Brain microvascular endothelial cell (primary cell): ENCODE measurements at regions not wholly inside any gene's neighbourhood (a gene's known extent, or its start where the extent isn't known, plus 50 kb on each side); places are given as distances from the start of the nearest gene placed in this dataset.
"Not testable (repeated sequence)": the region's sequence is repeated elsewhere in the genome, so short reads cannot be mapped to it uniquely, and the experiment has no call there.

Source experiments
- DNase-seq: peaks from one replicate; pipeline ENCODE4 v3.0.0-alpha.2; 2020
- H3K27ac ChIP-seq: fragments of 250-450 bp; sonication (Bioruptor Pico); 2 replicates; pipeline ENCODE4 v1.5.1; 2020; ENCODE audit warnings: mild to moderate bottlenecking, moderate library complexity
- H3K27me3 ChIP-seq: fragments of 250-450 bp; sonication (Bioruptor Pico); replicated peaks from 2 replicates; pipeline ENCODE4 v1.5.1; 2020; ENCODE audit warnings: mild to moderate bottlenecking
- H3K36me3 ChIP-seq: fragments of 250-450 bp; sonication (Bioruptor Pico); replicated peaks from 2 replicates; pipeline ENCODE4 v1.5.1; 2020; ENCODE audit warnings: mild to moderate bottlenecking
- H3K4me3 ChIP-seq: 2 replicates; pipeline ENCODE4 v1.5.1; 2011; ENCODE audit warnings: low read depth, mild to moderate bottlenecking, control low read depth, low read length, moderate library complexity
- CTCF ChIP-seq: IDR thresholded peaks from 2 replicates; pipeline ENCODE4 v1.5.1; 2011; ENCODE audit warnings: low read depth, mild to moderate bottlenecking, moderate library complexity, low read length, control low read depth, inconsistent platforms; ENCODE audit errors: missing control alignments
- in situ Hi-C: cut with HindIII; loops from 2 replicates; pipeline ENCODE4 v1.10.0; 2017; ENCODE audit warnings: low sequenced_read_pairs, low pct_ligation_motif_present

GRCh38 chr15:20124668-20125067, 416.9 kb downstream of the GOLGA6L6 start:
- H3K4me3 ChIP-seq, H3K36me3 ChIP-seq, DNase-seq, H3K27me3 ChIP-seq, in situ Hi-C loops, H3K27ac ChIP-seq: not testable (repeated sequence)

GRCh38 chr15:20106026-20106425, 435.6 kb downstream of the GOLGA6L6 start:
- Histone ChIP-seq H3K36me3 (no peaks in the 10 kb centered on the region), H3K27me3 (no peaks in the 10 kb centered on the region), H3K27ac (no peak overlapping the region), H3K4me3 (no peak overlapping the region)
- DNase-seq, result no peak
- in situ Hi-C loops, result no loop called here
- no peak for TF ChIP-seq CTCF

DNA sequence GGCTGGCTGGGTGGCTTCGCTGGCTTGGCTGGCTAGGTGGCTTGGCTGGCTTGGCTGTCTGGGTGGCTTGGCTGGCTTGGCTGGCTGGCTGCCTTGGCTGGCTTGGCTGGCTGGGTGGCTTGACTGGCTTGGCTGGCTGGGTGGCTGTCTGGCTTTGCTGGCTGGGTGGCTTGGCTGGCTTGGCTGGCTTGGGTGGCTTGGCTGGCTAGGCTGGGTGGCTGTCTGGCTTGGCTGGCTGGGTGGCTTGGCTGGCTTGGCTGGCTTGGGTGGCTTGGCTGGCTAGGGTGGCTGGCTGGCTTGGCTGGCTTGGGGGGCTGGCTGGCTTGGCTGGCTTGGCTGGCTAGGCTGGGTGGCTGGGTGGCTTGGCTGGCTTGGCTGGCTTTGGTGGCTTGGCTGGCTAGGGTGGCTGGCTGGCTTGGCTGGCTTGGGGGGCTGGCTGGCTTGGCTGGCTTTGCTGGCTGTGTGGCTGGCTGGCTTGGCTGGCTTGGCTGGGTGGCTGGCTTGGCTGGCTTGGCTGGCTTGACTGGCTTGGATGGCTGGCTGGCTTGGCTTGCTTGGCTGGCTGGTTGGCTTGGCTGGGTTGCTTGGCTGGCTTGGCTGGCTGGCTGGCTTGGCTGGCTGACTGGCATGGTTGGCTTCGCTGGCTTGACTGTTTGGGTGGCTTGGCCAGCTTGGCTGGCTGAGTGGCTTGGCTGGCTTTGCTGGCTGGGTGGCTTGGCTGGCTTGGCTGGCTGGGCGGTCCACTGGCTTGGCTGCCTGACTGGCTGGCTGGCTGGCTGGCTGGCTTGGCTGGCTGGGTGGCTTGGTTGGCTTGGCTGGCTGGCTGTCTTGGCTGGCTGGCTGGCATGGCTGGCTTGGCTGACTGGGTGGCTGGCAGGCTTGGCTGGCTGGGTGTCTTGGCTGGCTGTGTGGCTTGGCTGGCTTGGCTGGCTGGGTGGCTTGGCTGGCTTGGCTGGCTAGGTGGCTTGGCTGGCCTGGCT, 436.3 kb downstream of the GOLGA6L6 start:
- in situ Hi-C loops, DNase-seq, H3K4me3 ChIP-seq, H3K27ac ChIP-seq, H3K27me3 ChIP-seq, H3K36me3 ChIP-seq: not testable (repeated sequence)

DNA sequence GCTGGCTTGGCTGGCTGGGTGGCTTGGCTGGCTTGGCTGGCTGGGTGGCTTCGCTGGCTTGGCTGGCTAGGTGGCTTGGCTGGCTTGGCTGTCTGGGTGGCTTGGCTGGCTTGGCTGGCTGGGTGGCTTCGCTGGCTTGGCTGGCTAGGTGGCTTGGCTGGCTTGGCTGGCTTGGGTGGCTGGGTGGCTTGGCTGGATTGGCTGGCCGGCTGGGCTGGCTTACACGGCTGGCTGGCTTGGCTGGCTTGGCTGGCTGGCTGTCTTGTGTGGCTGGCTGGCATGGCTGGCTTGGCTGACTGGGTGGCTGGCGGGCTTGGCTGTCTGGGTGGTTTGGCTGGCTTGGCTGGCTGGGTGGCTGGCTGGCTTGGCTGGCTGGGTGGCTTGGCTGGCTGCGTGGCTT, 437.0 kb downstream of the GOLGA6L6 start:
- H3K36me3 ChIP-seq, in situ Hi-C loops, H3K27me3 ChIP-seq, H3K4me3 ChIP-seq, DNase-seq, H3K27ac ChIP-seq: not testable (repeated sequence)

DNA sequence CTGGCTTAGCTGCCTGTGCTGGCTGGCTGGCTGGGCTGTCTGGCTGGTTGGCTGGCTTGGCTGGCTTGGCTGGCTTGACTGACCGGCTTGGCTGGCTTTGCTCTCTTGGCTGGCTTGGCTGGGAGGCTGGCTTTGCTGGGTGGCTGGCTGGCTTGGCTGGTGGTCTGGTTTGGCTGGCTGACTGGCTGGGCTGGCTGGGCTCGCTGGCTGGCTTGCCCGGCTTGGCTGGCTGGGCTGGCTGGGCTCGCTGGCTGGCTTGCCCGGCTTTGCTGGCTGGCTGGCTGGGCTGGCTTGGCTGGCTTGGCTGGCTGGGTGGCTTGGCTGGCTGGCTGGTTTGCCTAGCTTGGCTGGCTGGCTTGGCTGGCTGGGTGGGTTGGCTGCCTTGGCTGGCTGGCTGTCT, 438.7 kb downstream of the GOLGA6L6 start:
- in situ Hi-C loops, DNase-seq, H3K36me3 ChIP-seq, H3K27me3 ChIP-seq, H3K27ac ChIP-seq, H3K4me3 ChIP-seq: not testable (repeated sequence)

- H3K36me3 ChIP-seq, in situ Hi-C loops, DNase-seq, H3K27ac ChIP-seq, H3K27me3 ChIP-seq, H3K4me3 ChIP-seq: not testable (repeated sequence)
Observed at GRCh38 chr15:20102209-20102608, 439.4 kb downstream of the GOLGA6L6 start.

DNA sequence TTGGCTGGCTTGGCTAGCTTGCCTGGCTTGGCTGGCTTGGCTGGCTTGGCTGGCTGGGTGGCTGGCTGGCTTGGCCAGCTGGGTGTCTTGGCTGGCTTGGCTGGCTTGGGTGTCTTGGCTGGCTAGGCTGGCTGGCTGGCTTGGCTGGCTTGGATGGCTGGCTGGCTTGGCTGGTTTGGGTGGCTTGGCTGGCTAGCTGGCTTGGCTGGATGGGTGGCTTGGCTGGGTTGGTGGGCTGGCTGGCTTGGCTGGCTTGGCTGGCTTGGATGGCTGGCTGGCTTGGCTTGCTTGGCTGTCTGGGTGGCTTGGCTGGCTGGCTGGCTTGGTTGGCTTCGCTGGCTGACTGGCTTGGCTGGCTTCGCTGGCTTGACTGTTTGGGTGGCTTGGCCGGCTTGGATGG, 440.3 kb downstream of the GOLGA6L6 start:
- H3K27ac ChIP-seq, H3K27me3 ChIP-seq, H3K4me3 ChIP-seq, DNase-seq, in situ Hi-C loops, H3K36me3 ChIP-seq: not testable (repeated sequence)

DNA sequence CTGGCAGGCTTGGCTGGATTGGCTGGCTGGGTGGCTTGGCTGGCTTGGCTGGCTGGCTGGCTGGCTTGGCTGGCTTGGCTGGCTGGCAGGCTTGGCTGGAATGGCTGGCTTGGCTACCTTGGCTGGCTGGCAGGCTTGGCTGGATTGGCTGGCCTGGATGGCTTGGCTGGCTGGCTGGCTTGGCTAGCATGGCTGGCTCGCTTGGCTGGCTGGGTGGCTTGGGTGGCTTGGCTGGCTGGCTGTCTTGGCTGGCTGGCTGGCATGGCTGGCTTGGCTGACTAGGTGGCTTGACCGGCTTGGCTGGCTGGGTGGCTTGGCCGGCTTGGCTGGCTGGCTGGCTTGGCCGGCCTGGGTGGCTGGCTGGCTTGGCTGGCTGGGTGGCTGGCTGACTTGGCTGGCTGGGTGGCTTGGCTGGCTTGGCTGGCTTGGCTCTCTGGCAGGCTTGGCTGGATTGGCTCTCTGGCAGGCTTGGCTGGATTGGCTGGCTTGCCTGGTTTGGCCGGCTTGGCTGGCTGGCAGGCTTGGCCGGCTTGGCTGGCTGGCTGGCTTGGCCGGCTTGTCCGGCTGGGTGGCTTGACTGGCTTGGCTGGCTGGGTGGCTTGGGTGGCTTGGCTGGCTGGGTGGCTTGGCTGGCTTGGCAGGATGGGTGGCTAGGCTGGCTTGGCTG, 440.9 kb downstream of the GOLGA6L6 start:
- DNase-seq, H3K27ac ChIP-seq, H3K36me3 ChIP-seq, in situ Hi-C loops, H3K4me3 ChIP-seq, H3K27me3 ChIP-seq: not testable (repeated sequence)

DNA sequence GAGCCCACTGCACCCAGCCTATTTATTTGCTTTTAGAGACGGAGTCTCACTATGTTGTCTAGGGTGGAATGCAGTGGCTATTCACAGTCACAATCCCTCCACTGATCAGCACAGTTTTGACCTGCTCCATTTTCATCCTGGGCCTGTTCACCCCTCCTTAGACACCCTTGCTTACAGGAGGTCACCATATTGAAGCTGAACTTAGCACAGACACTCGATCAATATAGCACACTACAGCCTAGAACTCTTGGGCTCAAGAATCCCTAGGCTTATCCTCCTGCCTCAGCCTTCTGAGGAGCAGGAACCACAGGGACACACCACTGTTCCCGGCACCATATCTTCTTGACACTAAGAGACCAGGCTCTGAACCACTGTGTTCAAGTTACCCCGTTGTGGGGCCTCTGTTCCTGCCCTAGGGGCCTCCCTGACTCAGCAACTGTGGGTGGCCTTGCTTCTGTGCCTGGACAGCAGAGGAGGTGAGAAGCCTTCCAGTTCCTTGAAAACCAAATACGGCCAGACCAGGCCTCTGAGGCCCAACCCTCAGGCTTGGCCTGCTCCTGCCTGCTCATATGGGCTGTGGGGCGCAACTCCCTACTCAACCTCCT, 445.8 kb downstream of the GOLGA6L6 start:
- H3K36me3 ChIP-seq, H3K4me3 ChIP-seq, in situ Hi-C loops, H3K27ac ChIP-seq, H3K27me3 ChIP-seq, DNase-seq: not testable (repeated sequence)

DNA sequence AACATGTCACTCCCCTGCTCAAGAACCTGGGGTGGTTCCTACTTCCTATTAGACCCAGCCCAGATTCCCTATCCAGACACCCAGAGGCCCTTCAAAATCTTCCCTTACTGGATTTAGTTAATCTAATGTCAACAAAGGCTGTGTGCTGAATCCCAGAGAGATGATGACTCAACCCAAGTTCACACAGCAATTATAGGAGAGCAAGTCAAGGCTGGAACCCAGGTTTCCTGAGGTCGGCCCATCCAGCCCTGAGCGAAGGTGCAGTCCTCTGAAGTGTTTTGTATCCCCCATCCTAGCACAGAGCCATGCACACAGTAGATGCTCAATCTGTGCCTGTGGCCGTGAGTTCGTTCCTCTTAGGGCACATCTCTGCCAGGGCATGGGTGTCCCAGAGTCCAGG, 452.1 kb downstream of the GOLGA6L6 start:
- H3K27ac ChIP-seq, H3K4me3 ChIP-seq, in situ Hi-C loops, H3K27me3 ChIP-seq, DNase-seq, H3K36me3 ChIP-seq: not testable (repeated sequence)

- H3K27ac ChIP-seq, H3K36me3 ChIP-seq, H3K27me3 ChIP-seq, DNase-seq, H3K4me3 ChIP-seq, in situ Hi-C loops: not testable (repeated sequence)
Observed at GRCh38 chr15:20084026-20084425, 457.6 kb downstream of the GOLGA6L6 start.

- H3K4me3 ChIP-seq, H3K27me3 ChIP-seq, in situ Hi-C loops, H3K27ac ChIP-seq, H3K36me3 ChIP-seq, DNase-seq: not testable (repeated sequence)
Observed at GRCh38 chr15:20074082-20074481, 467.5 kb downstream of the GOLGA6L6 start.

GRCh38 chr15:20069043-20069442, 472.6 kb downstream of the GOLGA6L6 start:
- H3K4me3 ChIP-seq, DNase-seq, H3K36me3 ChIP-seq, H3K27ac ChIP-seq, in situ Hi-C loops, H3K27me3 ChIP-seq: not testable (repeated sequence)
